Activated B cell treated with CpG ODN at 0.5 μM for 24 hours (primary cell): ENCODE measurements at regions not wholly inside any gene's neighbourhood (a gene's known extent, or its start where the extent isn't known, plus 50 kb on each side); places are given as distances from the start of the nearest gene placed in this dataset.

Experiments used
- ATAC-seq: fragments of 200-7000 bp; cut with Tn5 transposase; one replicate; pipeline ENCODE4 v1.10.0; 2021; ENCODE audit warnings: low read depth, mild to moderate bottlenecking, moderate library complexity
- CTCF ChIA-PET: fragments of 350-600 bp; sonication (Branson Sonifier 250); formaldehyde crosslinking; loops from one replicate; lab custom pipeline; 2021; ENCODE audit warnings: antibody characterized with exemption; lab: Charles Lee
- POLR2A ChIA-PET: fragments of 350-600 bp; sonication (Branson Sonifier 250); formaldehyde crosslinking; loops from one replicate; lab custom pipeline; 2021; ENCODE audit warnings: antibody characterized with exemption; lab: Charles Lee
- DNase-seq: peaks from one replicate; pipeline ENCODE4 v3.0.0; 2022
- H3K27ac Mint-ChIP-seq: one replicate; pipeline ENCODE4 v1.8.0; 2020; ENCODE audit warnings: mixed read lengths
- H3K27me3 Mint-ChIP-seq: one replicate; pipeline ENCODE4 v1.8.0; 2021; ENCODE audit warnings: mixed read lengths
- H3K36me3 Mint-ChIP-seq: one replicate; pipeline ENCODE4 v1.8.0; 2021; ENCODE audit warnings: low read depth, mixed read lengths
- H3K4me1 Mint-ChIP-seq: one replicate; pipeline ENCODE4 v1.8.0; 2021; ENCODE audit warnings: mixed read lengths
- H3K4me3 Mint-ChIP-seq: one replicate; pipeline ENCODE4 v1.8.0; 2020; ENCODE audit warnings: mild to moderate bottlenecking, mixed read lengths
- H3K9me3 Mint-ChIP-seq: one replicate; pipeline ENCODE4 v1.8.0; 2020; ENCODE audit warnings: mixed read lengths
- intact Hi-C: fragments of 100-400 bp; cut with micrococcal nuclease; formaldehyde crosslinking; loops from one replicate; pipeline ENCODE4 v1.15.1; 2024
- TF ChIP-seq, protein P1 (sequence below): fragments of 200-600 bp; IDR thresholded peaks from one replicate; pipeline ENCODE4 v1.8.0; 2022; ENCODE audit warnings: antibody characterized with exemption, mild to moderate bottlenecking

DNA sequence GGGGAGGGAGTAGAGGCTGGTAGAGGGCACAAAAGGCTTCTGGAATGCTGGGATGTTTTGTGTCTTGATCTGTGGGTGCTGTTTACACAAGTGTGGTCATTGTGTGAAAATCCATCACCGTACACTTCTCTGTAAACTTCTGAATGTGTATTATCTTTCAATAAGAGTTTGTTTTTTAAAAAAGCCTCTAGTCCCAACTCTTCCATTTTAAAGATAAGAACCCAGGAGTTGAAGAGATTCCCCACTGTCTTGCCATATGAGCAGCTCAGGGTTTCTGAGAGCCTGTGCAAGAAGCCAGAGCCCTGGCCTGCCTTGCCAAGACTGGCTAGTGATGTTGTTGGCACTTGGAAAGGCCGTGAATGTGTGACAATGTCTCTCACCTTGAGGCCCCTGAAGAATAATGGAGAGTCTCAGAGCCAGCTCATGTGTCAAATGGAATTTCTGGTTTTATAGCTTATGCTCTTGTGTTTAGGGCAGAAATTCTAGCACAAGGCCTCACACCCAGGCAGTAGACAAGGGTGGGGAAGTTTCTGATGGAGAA lies 57.5 kb upstream of the NPAS1 start:
- Mint-ChIP-seq H3K9me3 (no peaks in the 10 kb centered on the region), H3K4me1 (no peaks in the 10 kb centered on the region), H3K4me3 (no peak overlapping the region), H3K27me3 (no peaks in the 10 kb centered on the region), H3K36me3 (peaks cover 9% of the 10 kb centered on the region), H3K27ac (no peak overlapping the region)
- no peak for ATAC-seq
- ChIA-PET POLR2A (no interaction called here), CTCF (no interaction called here)
- intact Hi-C loops = loop anchor here (10.0 kb wide), 1 partner anchor 47 kb away; no protein-coding TSS in a partner anchor
- TF ChIP-seq, protein P1, sequence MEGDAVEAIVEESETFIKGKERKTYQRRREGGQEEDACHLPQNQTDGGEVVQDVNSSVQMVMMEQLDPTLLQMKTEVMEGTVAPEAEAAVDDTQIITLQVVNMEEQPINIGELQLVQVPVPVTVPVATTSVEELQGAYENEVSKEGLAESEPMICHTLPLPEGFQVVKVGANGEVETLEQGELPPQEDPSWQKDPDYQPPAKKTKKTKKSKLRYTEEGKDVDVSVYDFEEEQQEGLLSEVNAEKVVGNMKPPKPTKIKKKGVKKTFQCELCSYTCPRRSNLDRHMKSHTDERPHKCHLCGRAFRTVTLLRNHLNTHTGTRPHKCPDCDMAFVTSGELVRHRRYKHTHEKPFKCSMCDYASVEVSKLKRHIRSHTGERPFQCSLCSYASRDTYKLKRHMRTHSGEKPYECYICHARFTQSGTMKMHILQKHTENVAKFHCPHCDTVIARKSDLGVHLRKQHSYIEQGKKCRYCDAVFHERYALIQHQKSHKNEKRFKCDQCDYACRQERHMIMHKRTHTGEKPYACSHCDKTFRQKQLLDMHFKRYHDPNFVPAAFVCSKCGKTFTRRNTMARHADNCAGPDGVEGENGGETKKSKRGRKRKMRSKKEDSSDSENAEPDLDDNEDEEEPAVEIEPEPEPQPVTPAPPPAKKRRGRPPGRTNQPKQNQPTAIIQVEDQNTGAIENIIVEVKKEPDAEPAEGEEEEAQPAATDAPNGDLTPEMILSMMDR = no peak
- DNase-seq = no peak

DNA sequence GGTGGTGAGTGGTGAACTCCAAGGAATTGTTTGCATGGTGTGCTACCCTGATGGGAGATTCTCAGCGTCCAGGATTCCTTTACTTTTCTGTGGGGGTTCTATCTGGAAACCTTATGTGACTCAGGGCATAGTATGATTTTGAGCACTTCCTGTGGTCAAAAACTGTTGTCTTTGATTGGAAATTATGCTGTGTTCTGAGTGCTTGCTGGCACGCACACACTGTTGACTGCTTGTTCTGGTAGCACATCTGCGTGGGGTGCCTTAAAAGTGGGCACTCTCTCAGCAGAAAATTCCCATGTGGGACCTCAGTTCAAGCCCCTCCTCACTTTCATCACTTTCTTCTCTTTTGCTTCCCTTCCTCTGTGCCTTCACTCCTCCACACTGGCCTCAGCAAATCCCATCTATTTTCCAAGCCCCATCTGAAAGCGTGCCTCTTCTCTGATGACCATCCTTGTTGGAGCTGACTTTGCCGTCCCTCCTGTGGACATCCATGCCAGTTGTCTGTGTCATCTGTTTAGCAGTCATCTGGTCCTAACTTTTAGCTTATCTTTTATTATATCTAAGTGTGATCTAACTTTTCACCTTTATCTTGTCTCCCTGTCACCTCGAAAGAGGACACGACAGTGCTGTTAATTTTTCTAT lies 56.4 kb upstream of the NPAS1 start:
- H3K9me3 Mint-ChIP-seq = no peaks in the 10 kb centered on the region
- H3K36me3 Mint-ChIP-seq = peaks cover 20% of the 10 kb centered on the region
- H3K4me3 Mint-ChIP-seq = no peak overlapping the region
- H3K4me1 Mint-ChIP-seq = no peaks in the 10 kb centered on the region
- CTCF ChIA-PET = interaction anchor here (0.7 kb wide), 1 partner anchor 12 kb away, joined by 3 read pairs; no protein-coding TSS in a partner anchor
- ATAC-seq (no peak), DNase-seq (no peak)
- intact Hi-C loops = loop anchor here (10.0 kb wide), 1 partner anchor 48 kb away; no protein-coding TSS in a partner anchor
- POLR2A ChIA-PET = no interaction called here
- TF ChIP-seq, protein P1 = no peak
- H3K27me3 Mint-ChIP-seq = no peaks in the 10 kb centered on the region
- H3K27ac Mint-ChIP-seq = no peak overlapping the region

DNA sequence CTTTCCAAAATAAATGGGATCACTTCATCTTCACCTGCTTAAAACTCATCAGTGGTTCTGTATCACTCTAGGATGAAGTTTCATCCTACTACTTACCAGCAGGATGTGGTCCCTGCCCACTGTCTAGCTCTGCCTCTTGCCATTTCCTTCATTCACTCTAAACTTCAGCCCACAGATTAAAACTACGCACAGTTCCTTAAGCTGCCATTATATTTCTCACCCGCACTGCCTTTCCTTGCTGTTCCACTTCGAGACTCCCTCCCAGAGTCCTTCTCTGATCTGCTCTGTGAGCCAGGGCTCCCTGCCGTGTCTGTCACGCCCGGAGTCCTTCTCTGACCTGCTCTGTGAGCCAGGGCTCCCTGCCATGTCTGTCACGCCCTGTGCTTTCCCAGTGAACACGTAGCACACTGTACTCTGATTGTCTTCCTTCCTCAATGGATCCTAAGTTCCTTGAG lies 52.0 kb upstream of the NPAS1 start:
- no peaks in the 10 kb centered on the region for H3K4me1 Mint-ChIP-seq
- no peak overlapping the region for H3K4me3 Mint-ChIP-seq
- ChIA-PET POLR2A (no interaction called here), CTCF (no interaction called here)
- DNase-seq = no peak
- no peak overlapping the region for H3K27ac Mint-ChIP-seq
- no peaks in the 10 kb centered on the region for H3K9me3 Mint-ChIP-seq
- TF ChIP-seq, protein P1 = no peak
- H3K36me3 Mint-ChIP-seq = peaks cover 41% of the 10 kb centered on the region
- H3K27me3 Mint-ChIP-seq = no peaks in the 10 kb centered on the region
- ATAC-seq = no peak
- intact Hi-C loops = loop anchor here (10.0 kb wide), 1 partner anchor 53 kb away; no protein-coding TSS in a partner anchor
